H9 (cell line): ENCODE measurements at regions not wholly inside any gene's neighbourhood (a gene's known extent, or its start where the extent isn't known, plus 50 kb on each side); places are given as distances from the start of the nearest gene placed in this dataset.

Source experiments
- DNase-seq: peaks from one replicate; pipeline ENCODE4 v3.0.0-alpha.2; 2017
- H2AFZ ChIP-seq: one replicate; pipeline ENCODE4 v1.6.1; 2013; ENCODE audit warnings: mild to moderate bottlenecking, low read length, control low read depth, moderate library complexity
- H2AK5ac ChIP-seq: 2 replicates; pipeline ENCODE4 v1.6.1; 2013; ENCODE audit warnings: low read length, control low read depth, mixed read lengths; ENCODE audit not compliant: insufficient read length
- H2BK120ac ChIP-seq: one replicate; pipeline ENCODE4 v1.6.1; 2013; ENCODE audit warnings: low read depth, mild to moderate bottlenecking, low read length, control low read depth, inconsistent platforms; ENCODE audit not compliant: poor library complexity, severe bottlenecking
- H2BK12ac ChIP-seq: 2 replicates; pipeline ENCODE4 v1.6.1; 2013; ENCODE audit warnings: low read length, control low read depth, mixed read lengths, low read depth; ENCODE audit not compliant: insufficient read length
- H2BK15ac ChIP-seq: 2 replicates; pipeline ENCODE4 v1.6.1; 2013; ENCODE audit warnings: low read depth, low read length, control low read depth
- H2BK20ac ChIP-seq: one replicate; pipeline ENCODE4 v1.6.1; 2013; ENCODE audit warnings: low read depth, mild to moderate bottlenecking, low read length, control low read depth, inconsistent platforms; ENCODE audit not compliant: poor library complexity, severe bottlenecking
- H2BK5ac ChIP-seq: 2 replicates; pipeline ENCODE4 v1.6.1; 2013; ENCODE audit warnings: low read length, control low read depth, mixed read lengths; ENCODE audit not compliant: insufficient read length
- H3K14ac ChIP-seq: 2 replicates; pipeline ENCODE4 v1.6.1; 2013; ENCODE audit warnings: low read length, control low read depth; ENCODE audit not compliant: insufficient read depth
- H3K18ac ChIP-seq: 2 replicates; pipeline ENCODE4 v1.6.1; 2013; ENCODE audit warnings: low read depth, mild to moderate bottlenecking, mixed read lengths, low read length, control low read depth; ENCODE audit not compliant: insufficient read length
- H3K23ac ChIP-seq: 2 replicates; pipeline ENCODE4 v1.6.1; 2013; ENCODE audit warnings: low read length, control low read depth, mixed read lengths, low read depth; ENCODE audit not compliant: insufficient read length
- H3K23me2 ChIP-seq: 2 replicates; pipeline ENCODE4 v1.6.1; 2013; ENCODE audit warnings: low read depth, mild to moderate bottlenecking, mixed read lengths, low read length, control low read depth; ENCODE audit not compliant: insufficient read length, poor library complexity, severe bottlenecking
- H3K27ac ChIP-seq: 2 replicates; pipeline ENCODE4 v1.5.1; 2013; ENCODE audit warnings: low read length, control low read depth, mixed read lengths, low read depth; ENCODE audit not compliant: insufficient read length
- H3K27me3 ChIP-seq: 2 replicates; pipeline ENCODE4 v1.6.1; 2013; ENCODE audit warnings: low read length, control low read depth, inconsistent platforms; ENCODE audit not compliant: insufficient read depth
- H3K4ac ChIP-seq: 2 replicates; pipeline ENCODE4 v1.6.1; 2013; ENCODE audit warnings: low read depth, mild to moderate bottlenecking, control low read depth, inconsistent platforms, low read length, moderate library complexity
- H3K4me1 ChIP-seq: 2 replicates; pipeline ENCODE4 v1.6.1; 2013; ENCODE audit warnings: low read length, control low read depth, inconsistent platforms; ENCODE audit not compliant: insufficient read depth
- H3K4me2 ChIP-seq: 2 replicates; pipeline ENCODE4 v1.6.1; 2013; ENCODE audit warnings: low read length, control low read depth, mixed read lengths; ENCODE audit not compliant: insufficient read length, insufficient read depth
- H3K56ac ChIP-seq: 2 replicates; pipeline ENCODE4 v1.6.1; 2013; ENCODE audit warnings: low read depth, mild to moderate bottlenecking, mixed read lengths, low read length, control low read depth; ENCODE audit not compliant: insufficient read length
- H3K79me1 ChIP-seq: 2 replicates; pipeline ENCODE4 v1.6.1; 2013; ENCODE audit warnings: low read depth, mild to moderate bottlenecking, moderate library complexity, low read length, control low read depth, inconsistent platforms; ENCODE audit not compliant: insufficient read depth, poor library complexity, severe bottlenecking
- H3K79me2 ChIP-seq: 2 replicates; pipeline ENCODE4 v1.6.1; 2013; ENCODE audit warnings: low read length, control low read depth, inconsistent platforms; ENCODE audit not compliant: insufficient read depth
- H3K9ac ChIP-seq: 2 replicates; pipeline ENCODE4 v1.6.1; 2013; ENCODE audit warnings: low read length, control low read depth, mixed read lengths; ENCODE audit not compliant: insufficient read length; ENCODE audit errors: extremely low read depth
- H3K9me3 ChIP-seq: one replicate; pipeline ENCODE4 v1.6.1; 2013; ENCODE audit warnings: low read depth, low read length, inconsistent platforms; ENCODE audit not compliant: control insufficient read depth
- H3T11ph ChIP-seq: one replicate; pipeline ENCODE4 v1.6.1; 2013; ENCODE audit warnings: mild to moderate bottlenecking, low read length, control low read depth, inconsistent platforms
- H4K20me1 ChIP-seq: one replicate; pipeline ENCODE4 v1.6.1; 2013; ENCODE audit not compliant: control insufficient read depth, insufficient read length, insufficient read depth
- H4K5ac ChIP-seq: 2 replicates; pipeline ENCODE4 v1.6.1; 2013; ENCODE audit warnings: low read depth, mild to moderate bottlenecking, mixed read lengths, low read length, control low read depth; ENCODE audit not compliant: insufficient read length
- H4K8ac ChIP-seq: replicated peaks from 2 replicates; pipeline ENCODE4 v1.6.1; 2013; ENCODE audit warnings: low read length, control low read depth, mixed read lengths, low read depth; ENCODE audit not compliant: insufficient read length
- H4K91ac ChIP-seq: 2 replicates; pipeline ENCODE4 v1.6.1; 2013; ENCODE audit warnings: low read depth, mild to moderate bottlenecking, moderate library complexity, mixed read lengths, low read length, control low read depth; ENCODE audit not compliant: insufficient read length
- H3K27ac Mint-ChIP-seq, 3 experiments: 2 replicates in 2 of 3; 3 replicates in 1 of 3; pipeline ENCODE4 v1.8.0; 2020 to 2021; ENCODE audit warnings: mixed read lengths in 3 of 3, mild to moderate bottlenecking in 1 of 3, moderate library complexity in 1 of 3
- H3K27me3 Mint-ChIP-seq: 2 replicates; pipeline ENCODE4 v1.8.0; 2021; ENCODE audit warnings: low read depth, mild to moderate bottlenecking, moderate library complexity, mixed read lengths
- H3K36me3 Mint-ChIP-seq, 3 experiments: 2 replicates in 2 of 3; 3 replicates in 1 of 3; pipeline ENCODE4 v1.8.0; 2020 to 2021; ENCODE audit warnings: low read depth in 3 of 3, mixed read lengths in 3 of 3; ENCODE audit not compliant: insufficient read depth in 1 of 3
- H3K4me1 Mint-ChIP-seq, 2 experiments: 2 replicates each; pipeline ENCODE4 v1.8.0; 2020; ENCODE audit warnings: mixed read lengths in 2 of 2
- H3K4me3 Mint-ChIP-seq, 2 experiments: 2 replicates in 1 of 2; 3 replicates in 1 of 2; pipeline ENCODE4 v1.8.0; 2020 to 2021; ENCODE audit warnings: mild to moderate bottlenecking in 2 of 2, mixed read lengths in 2 of 2, moderate library complexity in 1 of 2
- H3K9me3 Mint-ChIP-seq, 2 experiments: 2 replicates in 1 of 2; 3 replicates in 1 of 2; pipeline ENCODE4 v1.8.0; 2020; ENCODE audit warnings: mild to moderate bottlenecking in 2 of 2, mixed read lengths in 2 of 2, moderate library complexity in 1 of 2
- WGBS: extraction: QIAGEN DNeasy Blood & Tissue Kit; methylation state at CpG from one replicate; pipeline ENCODE4 v1.1.7; 2013; ENCODE audit warnings: missing lambda C conversion rate, low lambda C conversion rate, mixed read lengths; ENCODE audit not compliant: insufficient read length; ENCODE audit errors: extremely low coverage; 5-methylcytosine and 5-hydroxymethylcytosine counted together
- TF ChIP-seq, protein P1 (sequence below): fragments of 200-600 bp; sonication (generic); conservative IDR thresholded peaks from 3 replicates; pipeline ENCODE4 v1.8.0; 2021; ENCODE audit warnings: antibody characterized with exemption, mild to moderate bottlenecking

GRCh38 chr7:53743697-53744402 is 708.4 kb downstream of the POM121L12 start:
- no peaks in the 10 kb centered on the region for H3K27me3 ChIP-seq
- H3K56ac ChIP-seq: no peak overlapping the region
- no peak overlapping the region for H2BK5ac ChIP-seq
- no peak overlapping the region for H3T11ph ChIP-seq
- H3K4me3 Mint-ChIP-seq: no peak overlapping the region
- no peak overlapping the region for H2AFZ ChIP-seq
- no peak overlapping the region for H2BK12ac ChIP-seq
- H2BK20ac ChIP-seq: no peak overlapping the region
- no peak overlapping the region for H3K14ac ChIP-seq
- H3K9me3 ChIP-seq: no peaks in the 10 kb centered on the region
- H3K27ac Mint-ChIP-seq: peak overlapping the region in 1 of 3 experiments; percentile 67; a peak in 1 of 7 replicates
- H3K9ac ChIP-seq: no peak overlapping the region
- H4K5ac ChIP-seq: no peak overlapping the region
- TF ChIP-seq, protein P1, sequence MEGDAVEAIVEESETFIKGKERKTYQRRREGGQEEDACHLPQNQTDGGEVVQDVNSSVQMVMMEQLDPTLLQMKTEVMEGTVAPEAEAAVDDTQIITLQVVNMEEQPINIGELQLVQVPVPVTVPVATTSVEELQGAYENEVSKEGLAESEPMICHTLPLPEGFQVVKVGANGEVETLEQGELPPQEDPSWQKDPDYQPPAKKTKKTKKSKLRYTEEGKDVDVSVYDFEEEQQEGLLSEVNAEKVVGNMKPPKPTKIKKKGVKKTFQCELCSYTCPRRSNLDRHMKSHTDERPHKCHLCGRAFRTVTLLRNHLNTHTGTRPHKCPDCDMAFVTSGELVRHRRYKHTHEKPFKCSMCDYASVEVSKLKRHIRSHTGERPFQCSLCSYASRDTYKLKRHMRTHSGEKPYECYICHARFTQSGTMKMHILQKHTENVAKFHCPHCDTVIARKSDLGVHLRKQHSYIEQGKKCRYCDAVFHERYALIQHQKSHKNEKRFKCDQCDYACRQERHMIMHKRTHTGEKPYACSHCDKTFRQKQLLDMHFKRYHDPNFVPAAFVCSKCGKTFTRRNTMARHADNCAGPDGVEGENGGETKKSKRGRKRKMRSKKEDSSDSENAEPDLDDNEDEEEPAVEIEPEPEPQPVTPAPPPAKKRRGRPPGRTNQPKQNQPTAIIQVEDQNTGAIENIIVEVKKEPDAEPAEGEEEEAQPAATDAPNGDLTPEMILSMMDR: no peak
- no peak overlapping the region for H3K23ac ChIP-seq
- H4K20me1 ChIP-seq: no peaks in the 10 kb centered on the region
- DNase-seq: peak; percentile 33
- H3K27me3 Mint-ChIP-seq: no peaks in the 10 kb centered on the region; the same call in 1 of the 2 replicates
- peaks cover 0 to 8% (median 4%) of the 10 kb centered on the region in 3 experiments; a peak in 2 of 7 replicates for H3K36me3 Mint-ChIP-seq
- no peak overlapping the region for H2AK5ac ChIP-seq
- no peak overlapping the region for H2BK15ac ChIP-seq
- no peak overlapping the region for H3K4me2 ChIP-seq
- H3K79me1 ChIP-seq: no peaks in the 10 kb centered on the region
- no peaks in the 10 kb centered on the region for H3K23me2 ChIP-seq
- no peaks in the 10 kb centered on the region for H3K79me2 ChIP-seq
- H2BK120ac ChIP-seq: no peak overlapping the region
- H4K8ac ChIP-seq: no peak overlapping the region
- no peak overlapping the region for H3K27ac ChIP-seq
- peaks cover 2 to 5% of the 10 kb centered on the region in 2 experiments; a peak in 2 of 4 replicates for H3K4me1 Mint-ChIP-seq
- H3K4me1 ChIP-seq: no peaks in the 10 kb centered on the region; the same call in 1 of the 2 replicates
- no peak overlapping the region for H3K4ac ChIP-seq
- no CpG with 5 or more reads among the region's 8 CpGs for WGBS
- H3K18ac ChIP-seq: no peak overlapping the region
- no peak overlapping the region for H4K91ac ChIP-seq
- peaks cover 7 to 12% of the 10 kb centered on the region in 2 experiments; a peak in 4 of 5 replicates for H3K9me3 Mint-ChIP-seq
